GM18907 (cell line): ENCODE measurements at regions not wholly inside any gene's neighbourhood (a gene's known extent, or its start where the extent isn't known, plus 50 kb on each side); places are given as distances from the start of the nearest gene placed in this dataset.

Experiments used
- ATAC-seq: cut with Tn5 transposase; IDR thresholded peaks from one replicate; pipeline ENCODE4 v1.9.1; 2021; ENCODE audit warnings: mild to moderate bottlenecking, moderate library complexity; ENCODE audit not compliant: unreplicated experiment

DNA sequence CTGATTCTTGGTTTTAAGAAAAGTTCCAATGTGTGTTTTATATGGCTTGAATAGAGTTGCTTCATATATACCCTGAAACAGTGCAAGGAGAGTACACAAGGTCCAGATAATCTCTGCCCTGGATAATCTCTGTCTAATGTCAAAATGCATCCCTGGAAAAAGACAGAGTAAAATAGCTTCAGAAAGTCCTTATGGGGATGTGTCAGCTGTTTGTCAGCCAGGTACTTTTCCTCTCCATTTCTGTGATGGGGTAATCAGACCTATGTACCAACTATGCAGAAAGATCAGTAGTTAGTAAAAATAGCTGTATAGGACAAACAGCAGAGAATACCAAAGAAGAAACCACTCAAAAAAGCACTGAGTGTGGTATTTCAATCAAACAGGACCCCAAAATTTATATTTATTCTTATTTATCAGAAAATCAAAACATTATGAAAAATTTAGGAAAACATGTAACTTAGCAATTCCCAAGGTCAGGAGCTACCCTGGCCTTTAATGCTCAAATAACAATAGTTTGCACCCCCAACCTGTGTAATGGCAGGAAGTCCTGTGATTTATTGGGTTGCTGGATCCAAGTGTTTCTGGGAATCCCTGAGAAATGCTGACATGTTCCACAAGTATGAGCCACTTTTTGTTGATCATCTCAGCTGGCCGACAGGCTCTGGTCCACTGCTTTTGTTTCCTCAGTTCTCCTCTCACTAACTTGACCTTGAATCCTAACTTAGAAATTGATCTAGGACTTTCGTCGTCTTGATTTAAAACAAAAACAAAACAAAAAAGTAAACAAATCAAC, 69.6 kb downstream of the MDH1 start:
- ATAC-seq: no peak

DNA sequence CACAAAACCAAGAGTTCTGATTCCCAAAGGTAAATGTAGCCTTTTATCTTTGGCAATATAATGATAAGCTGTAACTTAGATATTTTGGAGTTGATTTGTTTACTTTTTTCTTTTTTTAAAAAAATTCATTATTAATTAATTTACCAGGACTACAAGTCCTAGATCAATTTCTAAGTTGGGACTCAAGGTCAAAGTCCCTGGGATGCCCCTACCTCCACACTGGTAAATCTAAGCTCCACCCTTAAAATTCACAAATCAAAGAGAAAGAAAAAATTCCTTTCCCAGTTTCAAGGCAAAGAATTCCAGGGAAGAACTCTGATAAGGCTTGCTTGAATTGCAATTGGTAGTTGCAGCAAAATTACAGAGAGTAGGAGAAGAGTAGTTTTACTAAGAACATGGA, 71.3 kb downstream of the MDH1 start:
- ATAC-seq: no peak

DNA sequence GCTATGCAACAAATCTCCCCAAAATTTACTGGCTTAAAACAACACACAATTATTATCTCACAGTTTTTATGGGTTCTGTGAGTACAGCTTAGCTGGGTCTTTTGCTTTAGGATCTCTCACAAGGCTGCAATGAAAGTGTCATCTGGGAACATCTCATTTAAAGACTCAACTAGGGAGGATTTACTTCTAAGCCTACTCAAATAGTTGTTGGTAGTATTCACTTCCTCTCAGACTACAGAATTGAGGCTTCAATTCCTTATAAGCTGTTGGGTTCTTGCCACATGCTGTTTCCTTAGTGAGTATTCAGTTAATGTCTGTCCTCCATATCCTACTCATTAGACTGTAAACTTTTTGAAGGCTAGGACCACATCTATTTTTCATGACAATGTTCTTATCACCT, 72.3 kb downstream of the MDH1 start:
- no peak for ATAC-seq

- ATAC-seq: no peak
Measured at GRCh38 chr2:63662028-63662804, 73.5 kb downstream of the MDH1 start.

GRCh38 chr2:63663013-63663864, 74.5 kb downstream of the MDH1 start:
- no peak for ATAC-seq

- no peak for ATAC-seq
Measured at GRCh38 chr2:63665091-63665490, 76.3 kb downstream of the MDH1 start.

DNA sequence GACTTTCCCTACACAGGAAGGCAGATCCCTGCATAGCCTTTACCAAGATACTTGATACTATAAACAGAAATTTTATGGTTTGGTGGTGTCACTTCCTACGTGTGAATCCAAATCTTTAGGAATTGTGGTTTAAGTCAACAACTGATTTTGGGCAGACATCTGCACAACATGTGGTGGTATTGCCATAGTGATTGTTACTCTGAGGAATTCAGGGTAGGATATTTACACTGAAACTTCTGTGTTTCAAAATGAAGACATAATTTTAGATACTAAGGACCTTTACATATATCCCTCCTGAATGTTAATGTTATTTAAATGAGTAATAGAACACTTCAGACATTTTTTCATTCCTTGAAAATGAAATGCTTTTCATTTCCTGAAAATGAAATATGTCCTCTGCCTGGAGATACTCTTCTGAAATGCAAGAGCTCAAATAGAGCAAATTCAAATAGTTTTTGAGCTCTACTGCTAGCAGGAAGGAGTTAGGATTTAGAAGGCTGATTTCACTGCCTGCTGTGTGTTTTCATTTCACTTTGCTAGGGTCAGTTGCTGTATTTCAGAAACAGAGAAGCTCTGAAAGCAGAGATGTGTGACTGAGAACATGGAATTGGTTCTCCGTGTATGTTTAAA, 77.2 kb downstream of the MDH1 start:
- no peak for ATAC-seq

DNA sequence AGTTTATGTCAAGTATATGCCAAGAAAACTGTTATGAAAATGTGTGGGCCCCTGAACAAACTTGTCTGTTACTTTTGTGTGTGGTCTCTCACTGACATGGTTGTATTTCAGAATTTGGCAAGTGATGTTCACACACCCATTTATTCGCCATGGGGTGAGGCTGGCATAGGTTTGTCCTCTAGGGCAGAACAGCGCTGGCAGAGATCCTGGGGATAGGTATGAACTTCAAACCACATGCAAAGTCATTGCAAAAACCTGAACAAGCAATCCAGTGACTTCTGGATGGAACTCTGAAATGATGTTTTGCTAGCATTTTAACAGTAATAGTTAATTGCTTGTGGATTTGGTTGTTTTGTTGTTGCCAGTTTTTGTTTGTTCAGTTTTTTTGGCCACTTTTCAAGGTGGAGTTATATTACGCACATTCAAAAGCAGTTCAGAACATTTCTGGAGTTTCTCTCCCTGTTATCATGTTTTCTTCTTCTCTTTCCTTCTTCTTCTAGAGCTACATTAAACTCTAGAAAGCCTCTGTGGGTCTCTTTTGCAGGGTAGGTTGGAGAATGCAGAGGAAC, 78.5 kb downstream of the MDH1 start:
- ATAC-seq: no peak

DNA sequence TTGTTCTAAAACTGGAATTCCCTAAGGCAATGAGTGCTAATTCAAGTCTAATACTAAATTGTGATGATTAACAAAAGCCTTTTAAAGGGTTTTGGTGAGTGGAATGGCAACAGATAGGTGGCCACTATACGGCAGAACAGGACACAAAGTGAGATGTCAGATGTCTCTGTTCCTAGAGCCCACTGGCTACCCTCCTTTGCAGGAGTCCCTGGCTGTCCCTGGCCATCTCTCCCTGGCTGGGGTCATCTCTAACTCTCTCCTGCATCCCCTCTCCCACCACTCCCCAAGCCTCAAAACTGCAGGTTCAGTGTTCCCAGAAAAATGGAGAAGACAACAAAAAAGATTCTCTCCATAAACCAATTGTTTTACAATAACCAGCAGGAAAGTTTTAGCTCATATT, 79.2 kb downstream of the MDH1 start:
- no peak for ATAC-seq

DNA sequence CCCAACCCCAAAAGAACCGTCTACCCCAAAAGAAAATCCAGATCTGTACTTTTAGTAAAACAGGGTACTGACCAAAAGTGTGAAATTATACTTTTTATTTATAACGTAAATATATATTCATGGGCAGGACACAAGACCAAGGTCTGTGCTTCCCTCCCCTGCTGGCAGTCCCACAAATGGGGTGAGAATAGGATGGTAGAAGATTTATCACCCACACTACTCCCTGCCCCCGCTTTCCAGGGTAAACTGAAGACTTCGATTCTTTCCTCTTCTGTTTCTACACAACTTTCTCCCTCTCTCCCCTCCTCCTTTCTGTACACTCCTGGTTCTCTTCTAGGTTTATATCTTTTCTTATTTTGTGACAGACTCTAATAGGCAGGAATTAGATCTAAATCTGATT, 79.7 kb downstream of the MDH1 start:
- no peak for ATAC-seq

DNA sequence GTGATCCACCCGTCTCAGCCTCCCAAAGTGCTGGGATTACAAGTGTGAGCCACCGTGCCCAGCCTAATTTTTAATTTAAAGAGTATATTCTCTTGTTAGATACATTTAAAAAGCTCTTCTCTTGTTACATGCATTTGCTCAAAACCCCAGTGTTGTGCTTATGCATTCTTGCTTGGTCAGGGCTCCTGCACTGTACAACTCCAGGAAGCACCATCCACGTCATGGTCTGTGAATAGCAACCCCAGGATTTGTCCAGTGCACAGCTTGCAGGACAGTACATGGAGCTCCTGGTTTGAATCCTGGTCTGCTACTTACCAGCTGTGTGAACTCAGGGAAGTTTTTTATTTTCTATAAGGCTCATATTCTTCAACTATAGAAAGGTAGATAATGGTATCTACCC, 80.8 kb downstream of the MDH1 start:
- ATAC-seq: no peak

DNA sequence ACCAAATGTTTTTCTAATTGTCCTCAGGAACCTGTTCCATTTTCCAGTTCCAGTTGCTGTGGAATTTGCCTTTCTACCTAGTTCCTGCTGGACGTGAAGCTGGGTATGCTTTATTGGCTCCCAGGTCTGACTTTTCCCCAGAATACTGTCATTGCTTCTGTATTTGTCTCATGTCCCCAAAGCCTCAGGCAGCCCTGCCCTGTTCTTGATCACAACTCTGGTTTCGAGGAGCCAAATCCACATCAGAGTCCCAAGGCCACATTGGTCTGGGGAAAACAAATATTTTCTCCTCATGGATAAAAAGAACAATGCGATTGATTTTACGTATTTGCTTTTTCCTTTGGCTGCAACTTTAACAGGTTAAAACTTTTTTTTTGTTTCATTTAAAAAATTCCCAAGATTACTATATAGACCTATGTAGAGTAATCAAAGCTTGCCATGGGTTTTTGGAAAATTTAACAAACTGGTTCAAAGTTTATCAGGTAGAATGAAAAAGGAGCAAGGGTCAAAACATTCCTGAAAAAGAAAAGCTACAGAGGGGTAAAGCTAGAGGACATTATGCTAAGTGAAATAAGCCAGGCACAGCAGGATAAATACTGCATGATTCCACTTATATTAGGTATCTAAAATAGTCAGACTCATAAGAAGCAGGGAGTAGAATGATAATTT, 85.2 kb downstream of the MDH1 start:
- ATAC-seq: no peak

- ATAC-seq: no peak
Measured at GRCh38 chr2:63675026-63675425, 86.3 kb downstream of the MDH1 start.

- ATAC-seq: no peak
Measured at GRCh38 chr2:63676135-63676534, 87.4 kb downstream of the MDH1 start.

- no peak for ATAC-seq
Measured at GRCh38 chr2:63678085-63678484, 89.3 kb downstream of the MDH1 start.

- ATAC-seq: no peak
Measured at GRCh38 chr2:63678551-63678950, 89.8 kb downstream of the MDH1 start.

GRCh38 chr2:63679252-63679855, 90.6 kb downstream of the MDH1 start:
- ATAC-seq: no peak

DNA sequence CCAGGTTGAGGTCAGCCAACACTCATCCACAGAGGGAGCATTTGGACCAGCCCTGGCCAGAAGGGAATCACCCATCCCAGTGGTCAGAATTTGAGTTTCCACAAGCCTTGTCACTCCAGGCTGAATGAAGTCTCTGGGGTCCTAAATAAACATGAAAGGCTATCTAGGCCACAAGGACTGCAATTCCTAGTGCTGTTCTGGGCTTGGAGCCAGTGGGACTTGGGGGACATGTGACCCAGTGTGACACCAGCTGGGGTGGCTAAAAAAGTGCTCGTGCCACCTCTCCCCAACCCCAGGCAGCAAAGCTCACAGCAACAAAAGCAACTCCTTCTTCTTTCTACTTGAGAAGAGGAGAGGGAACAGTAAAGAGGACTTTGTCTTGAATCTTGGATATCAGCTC, 91.7 kb downstream of the MDH1 start:
- ATAC-seq: no peak

- no peak for ATAC-seq
Measured at GRCh38 chr2:63681896-63682295, 93.1 kb downstream of the MDH1 start.
